ENCODE measurements at regions not wholly inside any gene's neighbourhood (a gene's known extent, or its start where the extent isn't known, plus 50 kb on each side); places are given as distances from the start of the nearest gene placed in this dataset.

DNA sequence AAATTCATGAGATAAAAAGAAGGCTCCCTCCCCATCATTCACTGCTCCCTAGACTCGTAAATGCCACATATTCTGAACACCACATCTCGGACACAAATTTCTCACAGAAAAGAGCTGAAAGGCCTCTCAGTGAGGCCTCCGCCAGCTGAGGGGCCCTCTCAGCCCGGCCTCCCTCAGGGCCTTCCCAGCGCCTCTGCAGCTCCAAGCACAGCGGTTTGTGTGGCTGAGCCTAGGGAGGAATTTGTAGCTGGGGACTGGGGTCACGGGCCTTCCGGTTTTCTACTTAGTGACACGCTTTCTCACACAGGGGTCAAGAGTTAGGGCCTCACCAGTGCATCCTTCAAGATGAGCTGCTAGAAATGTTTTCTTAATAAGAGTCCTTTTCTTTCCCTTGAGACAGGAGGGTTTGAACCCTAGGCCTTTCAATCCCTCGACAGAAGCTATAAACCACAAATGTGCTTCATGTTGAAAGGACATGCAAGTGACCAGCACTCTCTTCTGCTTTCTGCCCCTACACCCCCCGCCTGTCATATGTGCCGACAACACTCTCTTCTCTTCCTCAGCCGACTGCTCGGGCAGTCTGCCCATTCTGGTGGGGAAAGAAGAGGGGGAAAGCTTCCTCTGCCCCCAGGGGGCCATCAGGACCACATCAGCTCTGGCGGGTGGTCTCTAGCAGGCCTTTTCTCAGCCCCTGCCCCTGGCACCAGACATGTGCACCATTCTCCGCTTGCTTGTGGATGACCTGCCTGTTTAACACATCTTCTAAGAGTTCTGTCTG is 104.9 kb downstream of the CHIC2 start:
- TF ChIP-seq, protein P1, sequence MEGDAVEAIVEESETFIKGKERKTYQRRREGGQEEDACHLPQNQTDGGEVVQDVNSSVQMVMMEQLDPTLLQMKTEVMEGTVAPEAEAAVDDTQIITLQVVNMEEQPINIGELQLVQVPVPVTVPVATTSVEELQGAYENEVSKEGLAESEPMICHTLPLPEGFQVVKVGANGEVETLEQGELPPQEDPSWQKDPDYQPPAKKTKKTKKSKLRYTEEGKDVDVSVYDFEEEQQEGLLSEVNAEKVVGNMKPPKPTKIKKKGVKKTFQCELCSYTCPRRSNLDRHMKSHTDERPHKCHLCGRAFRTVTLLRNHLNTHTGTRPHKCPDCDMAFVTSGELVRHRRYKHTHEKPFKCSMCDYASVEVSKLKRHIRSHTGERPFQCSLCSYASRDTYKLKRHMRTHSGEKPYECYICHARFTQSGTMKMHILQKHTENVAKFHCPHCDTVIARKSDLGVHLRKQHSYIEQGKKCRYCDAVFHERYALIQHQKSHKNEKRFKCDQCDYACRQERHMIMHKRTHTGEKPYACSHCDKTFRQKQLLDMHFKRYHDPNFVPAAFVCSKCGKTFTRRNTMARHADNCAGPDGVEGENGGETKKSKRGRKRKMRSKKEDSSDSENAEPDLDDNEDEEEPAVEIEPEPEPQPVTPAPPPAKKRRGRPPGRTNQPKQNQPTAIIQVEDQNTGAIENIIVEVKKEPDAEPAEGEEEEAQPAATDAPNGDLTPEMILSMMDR (IDR thresholded peaks at IDR 0.05): no peak
- TF ChIP-seq POLR2A (IDR thresholded peaks at IDR 0.05) (no peak), POLR2AphosphoS5 (IDR thresholded peaks at IDR 0.05) (no peak)
